ENCODE measurements at regions not wholly inside any gene's neighbourhood (a gene's known extent, or its start where the extent isn't known, plus 50 kb on each side); places are given as distances from the start of the nearest gene placed in this dataset.
A peak's percentile ranks its signal among the peaks of the same experiment; 100 is the strongest.

DNA sequence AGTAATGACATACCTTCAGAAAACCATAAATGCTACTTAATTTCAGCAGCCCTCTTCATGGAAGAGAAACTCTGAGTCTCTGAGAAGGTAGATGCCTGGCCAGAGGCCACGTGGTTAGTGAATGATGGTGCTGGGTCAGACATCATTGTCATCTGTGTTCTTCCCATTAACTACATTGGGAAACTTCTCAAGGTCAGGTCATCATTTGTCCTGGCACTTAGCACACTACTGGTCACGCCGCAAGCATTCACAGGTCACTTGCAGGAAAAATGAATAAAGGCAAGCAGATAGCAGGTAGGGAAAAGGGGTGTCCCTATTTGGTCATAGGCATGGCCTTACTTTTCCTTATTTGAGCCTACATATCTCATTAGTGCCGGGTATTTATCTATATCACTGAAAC, 220.1 kb upstream of the PROX1 start:
- TF ChIP-seq, protein P1, sequence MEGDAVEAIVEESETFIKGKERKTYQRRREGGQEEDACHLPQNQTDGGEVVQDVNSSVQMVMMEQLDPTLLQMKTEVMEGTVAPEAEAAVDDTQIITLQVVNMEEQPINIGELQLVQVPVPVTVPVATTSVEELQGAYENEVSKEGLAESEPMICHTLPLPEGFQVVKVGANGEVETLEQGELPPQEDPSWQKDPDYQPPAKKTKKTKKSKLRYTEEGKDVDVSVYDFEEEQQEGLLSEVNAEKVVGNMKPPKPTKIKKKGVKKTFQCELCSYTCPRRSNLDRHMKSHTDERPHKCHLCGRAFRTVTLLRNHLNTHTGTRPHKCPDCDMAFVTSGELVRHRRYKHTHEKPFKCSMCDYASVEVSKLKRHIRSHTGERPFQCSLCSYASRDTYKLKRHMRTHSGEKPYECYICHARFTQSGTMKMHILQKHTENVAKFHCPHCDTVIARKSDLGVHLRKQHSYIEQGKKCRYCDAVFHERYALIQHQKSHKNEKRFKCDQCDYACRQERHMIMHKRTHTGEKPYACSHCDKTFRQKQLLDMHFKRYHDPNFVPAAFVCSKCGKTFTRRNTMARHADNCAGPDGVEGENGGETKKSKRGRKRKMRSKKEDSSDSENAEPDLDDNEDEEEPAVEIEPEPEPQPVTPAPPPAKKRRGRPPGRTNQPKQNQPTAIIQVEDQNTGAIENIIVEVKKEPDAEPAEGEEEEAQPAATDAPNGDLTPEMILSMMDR (IDR thresholded peaks at IDR 0.05; ENCODE audit: insufficient read depth, low read depth, low read length, missing control alignments), result no peak
- H3K4me3 ChIP-seq (ENCODE audit: low read depth, low read length), result no peak overlapping the region
- DNase-seq (ENCODE audit: low read depth), result no peak

DNA sequence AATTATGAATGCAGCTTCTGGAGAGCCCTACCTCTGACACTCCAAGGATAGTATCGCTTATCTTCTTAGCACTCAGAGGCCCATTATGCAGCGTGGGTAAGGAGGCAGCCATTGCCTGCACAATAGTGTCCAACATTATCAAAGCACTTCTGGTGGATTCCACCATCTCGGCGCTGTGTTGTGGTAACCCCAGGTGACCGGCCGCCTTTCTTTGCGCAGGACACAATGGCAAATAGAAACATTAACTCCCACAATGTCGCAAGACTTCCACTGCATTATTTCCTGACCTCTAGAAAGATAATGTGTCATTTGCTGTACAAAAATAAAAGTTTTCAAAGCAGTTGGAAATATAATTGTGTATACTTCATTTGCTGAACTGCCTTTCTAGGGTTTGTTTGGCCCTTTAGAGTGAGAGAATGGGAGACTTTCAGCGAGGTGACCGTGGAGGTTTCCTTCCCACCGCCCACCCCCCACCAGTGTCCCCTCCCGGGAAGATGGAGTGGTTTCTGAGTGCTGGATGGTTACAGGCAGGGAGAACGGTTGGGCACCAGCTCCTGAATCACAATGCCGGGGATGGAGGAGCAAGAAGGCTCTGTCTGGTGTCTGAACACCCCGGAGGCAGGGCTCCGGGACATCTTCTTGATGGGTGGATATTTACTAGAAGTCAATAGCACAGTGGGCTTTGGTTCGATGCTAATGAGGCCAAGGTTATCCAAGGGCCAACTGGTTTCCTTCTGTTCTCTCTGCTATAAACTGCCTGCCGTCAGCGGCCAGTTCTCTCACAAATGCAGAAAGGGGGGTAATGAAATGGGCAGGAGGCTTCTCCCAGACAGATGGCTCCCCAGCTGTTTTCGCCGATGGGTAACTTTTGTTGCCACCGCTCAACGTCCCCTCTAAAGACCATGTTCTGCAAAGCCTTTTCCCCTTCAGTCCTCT, 215.4 kb upstream of the PROX1 start:
- DNase-seq (ENCODE audit: low read depth), result no peak
- TF ChIP-seq, protein P1 (IDR thresholded peaks at IDR 0.05; ENCODE audit: insufficient read depth, low read depth, low read length, missing control alignments), result no peak
- no peak overlapping the region for H3K4me3 ChIP-seq (ENCODE audit: low read depth, low read length)

DNA sequence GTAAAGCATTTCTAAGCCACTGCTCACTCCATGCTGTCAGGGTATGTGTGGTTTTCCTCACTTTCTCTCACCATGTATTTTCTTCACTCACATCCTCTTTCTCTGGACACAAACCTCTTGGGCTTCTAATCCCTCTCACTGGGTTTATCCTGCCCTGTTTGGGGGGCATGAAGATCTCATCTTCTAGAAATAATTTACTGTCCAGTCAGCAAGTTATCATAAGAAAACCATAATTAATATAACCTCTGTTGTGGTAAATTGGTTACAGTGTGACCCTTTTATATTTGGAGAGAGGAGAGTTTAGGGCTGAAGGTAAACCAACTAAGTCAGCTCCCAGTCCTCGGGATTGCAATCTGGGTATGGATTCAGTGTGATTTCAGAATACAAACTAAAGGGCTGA, 213.8 kb upstream of the PROX1 start:
- no peak overlapping the region for H3K4me3 ChIP-seq (ENCODE audit: low read depth, low read length)
- TF ChIP-seq, protein P1 (IDR thresholded peaks at IDR 0.05; ENCODE audit: insufficient read depth, low read depth, low read length, missing control alignments), result no peak
- no peak for DNase-seq (ENCODE audit: low read depth)

DNA sequence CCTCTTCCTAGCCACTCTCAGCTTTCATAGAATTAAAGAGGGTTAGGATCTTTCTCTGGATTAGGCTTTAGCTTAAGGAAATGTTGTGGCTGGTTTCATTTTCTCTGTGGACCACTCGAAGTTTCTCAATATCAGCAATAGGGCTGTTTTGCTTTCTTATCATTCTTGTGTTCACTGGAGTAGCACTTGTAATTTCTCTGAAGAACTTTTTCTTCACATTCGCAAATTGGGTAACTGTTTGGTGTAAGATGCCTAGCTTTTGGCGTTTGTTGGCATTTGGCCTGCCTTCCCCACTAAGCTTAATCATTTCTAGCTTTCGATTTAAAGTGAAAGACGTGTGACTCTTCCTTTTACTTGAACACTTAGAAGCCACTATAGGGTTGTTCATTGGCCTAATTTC, 210.8 kb upstream of the PROX1 start:
- DNase-seq (ENCODE audit: low read depth), result peak; percentile 3
- TF ChIP-seq, protein P1 (IDR thresholded peaks at IDR 0.05; ENCODE audit: insufficient read depth, low read depth, low read length, missing control alignments), result no peak
- no peak overlapping the region for H3K4me3 ChIP-seq (ENCODE audit: low read depth, low read length)

DNA sequence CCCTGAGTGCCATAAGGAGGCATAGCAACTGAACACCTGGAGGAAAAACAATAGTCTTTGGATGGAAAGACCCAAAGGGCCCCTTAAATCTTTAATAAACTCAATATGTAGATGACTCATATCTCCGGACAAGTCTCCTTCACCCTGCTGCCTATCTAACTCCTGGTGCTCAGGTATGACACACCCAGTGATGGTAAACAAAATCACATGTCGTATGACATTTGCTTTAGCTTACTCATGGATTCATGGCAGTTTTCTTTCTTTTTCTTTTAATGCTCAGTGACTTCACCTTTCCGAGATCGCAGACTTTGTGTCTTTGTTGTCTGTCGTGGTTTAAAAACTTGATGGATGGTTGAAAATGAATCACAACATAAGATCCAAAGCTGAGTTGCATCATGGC, 208.5 kb upstream of the PROX1 start:
- TF ChIP-seq, protein P1 (IDR thresholded peaks at IDR 0.05; ENCODE audit: insufficient read depth, low read depth, low read length, missing control alignments), result no peak
- no peak overlapping the region for H3K4me3 ChIP-seq (ENCODE audit: low read depth, low read length)
- DNase-seq (ENCODE audit: low read depth), result no peak

DNA sequence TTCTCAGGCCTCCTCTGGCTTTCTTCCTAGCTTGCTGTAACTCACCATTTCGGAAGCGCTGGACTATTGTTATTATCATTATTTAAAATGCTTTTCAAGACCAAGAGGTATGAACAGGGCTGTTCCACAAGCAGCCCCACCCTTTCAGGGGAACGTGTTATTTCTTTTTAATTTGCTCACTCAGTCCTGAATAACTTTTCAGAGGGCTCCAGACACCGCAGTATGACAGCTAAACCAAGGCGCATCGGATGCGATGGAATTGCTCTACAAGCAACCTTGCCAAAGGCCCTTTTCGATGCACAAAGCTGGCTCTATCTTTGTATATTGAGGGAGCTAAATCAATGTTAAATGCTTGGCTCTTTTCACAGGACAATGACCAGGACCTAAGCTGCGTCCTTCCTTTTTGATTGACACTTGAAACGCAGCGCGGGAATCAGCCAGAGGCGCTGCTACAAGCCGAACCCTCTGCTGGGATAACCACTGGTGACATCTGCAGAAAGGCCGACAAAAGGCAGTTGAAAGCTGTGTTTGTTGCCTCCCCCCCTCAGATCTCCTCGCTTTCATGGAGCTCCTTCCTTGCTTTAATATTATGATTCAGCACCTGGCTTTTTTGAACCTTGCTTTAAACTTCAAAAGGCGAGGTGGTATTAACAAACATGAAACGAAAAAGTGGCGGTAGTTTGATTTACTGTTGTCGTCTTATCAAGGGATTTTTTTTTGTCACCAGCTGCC, 204.7 kb upstream of the PROX1 start:
- no peak for DNase-seq (ENCODE audit: low read depth)
- TF ChIP-seq, protein P1 (IDR thresholded peaks at IDR 0.05; ENCODE audit: insufficient read depth, low read depth, low read length, missing control alignments), result no peak

More for the DNA sequence above, 204.7 kb upstream of the PROX1 start:
- no peak overlapping the region for H3K4me3 ChIP-seq (ENCODE audit: low read depth, low read length)

All from GM12865 (cell line).